SK-N-SH treated with all-trans-retinoic acid at 6 μM for 48 hours (cell line): ENCODE measurements at regions not wholly inside any gene's neighbourhood (a gene's known extent, or its start where the extent isn't known, plus 50 kb on each side); places are given as distances from the start of the nearest gene placed in this dataset.

Source experiments
- ATAC-seq: fragments of 200-7000 bp; cut with Tn5 transposase; 3 replicates; pipeline ENCODE4 v1.9.1; 2020; ENCODE audit warnings: mild to moderate bottlenecking, moderate library complexity
- ARNTL ChIP-seq: fragments of 450-650 bp; formaldehyde crosslinking; IDR thresholded peaks from 2 replicates; pipeline ENCODE4 v1.5.0; 2020; ENCODE audit warnings: low read depth, mild to moderate bottlenecking, moderate library complexity, borderline replicate concordance
- BACH2 ChIP-seq: fragments of 250-450 bp; sonication (Bioruptor Pico); IDR thresholded peaks from 2 replicates; pipeline ENCODE4 v1.9.0; 2021; ENCODE audit warnings: mild to moderate bottlenecking, borderline replicate concordance
- CSDC2 ChIP-seq: fragments of 250-450 bp; sonication (Bioruptor Pico); IDR thresholded peaks from 2 replicates; pipeline ENCODE4 v1.5.0; 2020; ENCODE audit warnings: mild to moderate bottlenecking, moderate library complexity
- ESRRG ChIP-seq: fragments of 250-450 bp; sonication (Bioruptor Pico); IDR thresholded peaks from 2 replicates; pipeline ENCODE4 v1.6.1; 2021; ENCODE audit warnings: mild to moderate bottlenecking
- GLIS3 ChIP-seq: fragments of 250-450 bp; sonication (Bioruptor Pico); IDR thresholded peaks from 2 replicates; pipeline ENCODE4 v1.5.0; 2020; ENCODE audit warnings: mild to moderate bottlenecking, moderate library complexity
- ISL1 ChIP-seq: fragments of 250-450 bp; sonication (Bioruptor Pico); IDR thresholded peaks from 2 replicates; pipeline ENCODE4 v2.1.2; 2022; ENCODE audit warnings: mild to moderate bottlenecking, moderate library complexity
- PPARA ChIP-seq: fragments of 250-450 bp; sonication (Bioruptor Pico); IDR thresholded peaks from 2 replicates; pipeline ENCODE4 v1.5.0; 2020; ENCODE audit warnings: mild to moderate bottlenecking, borderline replicate concordance
- RARB ChIP-seq: fragments of 250-450 bp; sonication (Bioruptor Pico); IDR thresholded peaks from 2 replicates; pipeline ENCODE4 v1.8.0; 2021; ENCODE audit warnings: mild to moderate bottlenecking, moderate library complexity
- SNAI2 ChIP-seq: fragments of 250-450 bp; sonication (Bioruptor Pico); IDR thresholded peaks from 2 replicates; pipeline ENCODE4 v1.5.0; 2020; ENCODE audit warnings: mild to moderate bottlenecking, moderate library complexity
- TCF4 ChIP-seq: fragments of 250-450 bp; sonication (Bioruptor Pico); IDR thresholded peaks from 2 replicates; pipeline ENCODE4 v1.8.0; 2021; ENCODE audit warnings: mild to moderate bottlenecking, moderate library complexity, borderline replicate concordance
- TOX ChIP-seq: fragments of 250-450 bp; sonication (Bioruptor Pico); IDR thresholded peaks from 2 replicates; pipeline ENCODE4 v1.8.0; 2021; ENCODE audit warnings: mild to moderate bottlenecking, moderate library complexity, borderline replicate concordance
- ZC3H10 ChIP-seq: fragments of 250-450 bp; sonication (Bioruptor Pico); IDR thresholded peaks from 2 replicates; pipeline ENCODE4 v1.5.1; 2021; ENCODE audit warnings: mild to moderate bottlenecking, moderate library complexity
- ZFP3 ChIP-seq: fragments of 250-450 bp; sonication (Bioruptor Pico); IDR thresholded peaks from 2 replicates; pipeline ENCODE4 v1.5.0; 2020; ENCODE audit warnings: mild to moderate bottlenecking, moderate library complexity
- ZFP30 ChIP-seq: fragments of 450-650 bp; formaldehyde crosslinking; IDR thresholded peaks from 2 replicates; pipeline ENCODE4 v1.5.0; 2022; ENCODE audit warnings: mild to moderate bottlenecking, moderate library complexity
- ZNF565 ChIP-seq: fragments of 450-650 bp; formaldehyde crosslinking; conservative IDR thresholded peaks from 2 replicates; pipeline ENCODE4 v1.5.0; 2020; ENCODE audit warnings: low read depth, mild to moderate bottlenecking, moderate library complexity
- ZNF70 ChIP-seq: fragments of 450-650 bp; formaldehyde crosslinking; IDR thresholded peaks from 2 replicates; pipeline ENCODE4 v1.5.0; 2020; ENCODE audit warnings: mild to moderate bottlenecking, moderate library complexity
- ZNF8 ChIP-seq: fragments of 450-650 bp; formaldehyde crosslinking; IDR thresholded peaks from 2 replicates; pipeline ENCODE4 v1.5.0; 2020; ENCODE audit warnings: mild to moderate bottlenecking, moderate library complexity
- TF ChIP-seq, protein P1 (sequence below): fragments of 250-450 bp; sonication (Bioruptor Pico); IDR thresholded peaks from 2 replicates; pipeline ENCODE4 v1.8.0; 2020; ENCODE audit warnings: mild to moderate bottlenecking, moderate library complexity, borderline replicate concordance
- TF ChIP-seq, protein P2 (sequence below): fragments of 250-450 bp; sonication (Bioruptor Pico); IDR thresholded peaks from 2 replicates; pipeline ENCODE4 v1.8.0; 2021; ENCODE audit warnings: low read depth, mild to moderate bottlenecking, moderate library complexity, borderline replicate concordance
- TF ChIP-seq, protein P3 (sequence below): fragments of 250-450 bp; sonication (Bioruptor Pico); IDR thresholded peaks from 2 replicates; pipeline ENCODE4 v1.5.1; 2020; ENCODE audit warnings: low read depth, mild to moderate bottlenecking, moderate library complexity
- TF ChIP-seq, protein P4 (sequence below): fragments of 250-450 bp; sonication (Bioruptor Pico); IDR thresholded peaks from 2 replicates; pipeline ENCODE4 v1.5.1; 2021; ENCODE audit warnings: mild to moderate bottlenecking, moderate library complexity

DNA sequence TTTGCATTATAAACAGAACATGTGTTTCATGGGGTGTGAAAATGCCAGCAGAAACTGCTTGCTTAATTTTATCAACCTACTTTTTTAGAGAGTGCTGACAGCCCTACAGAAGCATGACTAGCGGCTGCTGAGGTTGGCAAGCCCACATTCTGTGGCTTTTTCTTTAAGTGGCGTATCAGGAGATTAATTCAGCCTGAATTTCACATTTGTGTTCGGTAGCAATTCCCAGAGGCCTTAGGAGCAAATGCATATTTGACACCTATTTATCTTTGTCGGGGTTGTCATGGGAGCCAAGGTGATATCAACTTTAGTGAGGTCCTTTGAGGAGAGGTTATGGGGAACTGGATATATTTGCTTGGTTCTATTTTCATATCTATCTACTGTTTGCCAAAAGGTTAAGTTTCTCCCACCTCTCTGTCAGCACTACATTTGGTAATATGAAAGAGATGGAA is 140.9 kb downstream of the KCNJ2 start:
- no peak for ATAC-seq
- TF ChIP-seq ZFP30 (CRISPR knock-in tag) (no peak), ZNF565 (CRISPR knock-in tag) (no peak), ZNF70 (CRISPR knock-in tag) (no peak), ZC3H10 (CRISPR knock-in tag) (no peak), ARNTL (CRISPR knock-in tag) (no peak), ESRRG (CRISPR knock-in tag) (no peak)
- TF ChIP-seq, protein P1, sequence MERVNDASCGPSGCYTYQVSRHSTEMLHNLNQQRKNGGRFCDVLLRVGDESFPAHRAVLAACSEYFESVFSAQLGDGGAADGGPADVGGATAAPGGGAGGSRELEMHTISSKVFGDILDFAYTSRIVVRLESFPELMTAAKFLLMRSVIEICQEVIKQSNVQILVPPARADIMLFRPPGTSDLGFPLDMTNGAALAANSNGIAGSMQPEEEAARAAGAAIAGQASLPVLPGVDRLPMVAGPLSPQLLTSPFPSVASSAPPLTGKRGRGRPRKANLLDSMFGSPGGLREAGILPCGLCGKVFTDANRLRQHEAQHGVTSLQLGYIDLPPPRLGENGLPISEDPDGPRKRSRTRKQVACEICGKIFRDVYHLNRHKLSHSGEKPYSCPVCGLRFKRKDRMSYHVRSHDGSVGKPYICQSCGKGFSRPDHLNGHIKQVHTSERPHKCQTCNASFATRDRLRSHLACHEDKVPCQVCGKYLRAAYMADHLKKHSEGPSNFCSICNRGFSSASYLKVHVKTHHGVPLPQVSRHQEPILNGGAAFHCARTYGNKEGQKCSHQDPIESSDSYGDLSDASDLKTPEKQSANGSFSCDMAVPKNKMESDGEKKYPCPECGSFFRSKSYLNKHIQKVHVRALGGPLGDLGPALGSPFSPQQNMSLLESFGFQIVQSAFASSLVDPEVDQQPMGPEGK, result no peak
- TF ChIP-seq, protein P2, sequence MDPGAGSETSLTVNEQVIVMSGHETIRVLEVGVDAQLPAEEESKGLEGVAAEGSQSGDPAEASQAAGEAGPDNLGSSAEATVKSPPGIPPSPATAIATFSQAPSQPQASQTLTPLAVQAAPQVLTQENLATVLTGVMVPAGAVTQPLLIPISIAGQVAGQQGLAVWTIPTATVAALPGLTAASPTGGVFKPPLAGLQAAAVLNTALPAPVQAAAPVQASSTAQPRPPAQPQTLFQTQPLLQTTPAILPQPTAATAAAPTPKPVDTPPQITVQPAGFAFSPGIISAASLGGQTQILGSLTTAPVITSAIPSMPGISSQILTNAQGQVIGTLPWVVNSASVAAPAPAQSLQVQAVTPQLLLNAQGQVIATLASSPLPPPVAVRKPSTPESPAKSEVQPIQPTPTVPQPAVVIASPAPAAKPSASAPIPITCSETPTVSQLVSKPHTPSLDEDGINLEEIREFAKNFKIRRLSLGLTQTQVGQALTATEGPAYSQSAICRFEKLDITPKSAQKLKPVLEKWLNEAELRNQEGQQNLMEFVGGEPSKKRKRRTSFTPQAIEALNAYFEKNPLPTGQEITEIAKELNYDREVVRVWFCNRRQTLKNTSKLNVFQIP (CRISPR knock-in tag), result no peak
- TF ChIP-seq, protein P3, sequence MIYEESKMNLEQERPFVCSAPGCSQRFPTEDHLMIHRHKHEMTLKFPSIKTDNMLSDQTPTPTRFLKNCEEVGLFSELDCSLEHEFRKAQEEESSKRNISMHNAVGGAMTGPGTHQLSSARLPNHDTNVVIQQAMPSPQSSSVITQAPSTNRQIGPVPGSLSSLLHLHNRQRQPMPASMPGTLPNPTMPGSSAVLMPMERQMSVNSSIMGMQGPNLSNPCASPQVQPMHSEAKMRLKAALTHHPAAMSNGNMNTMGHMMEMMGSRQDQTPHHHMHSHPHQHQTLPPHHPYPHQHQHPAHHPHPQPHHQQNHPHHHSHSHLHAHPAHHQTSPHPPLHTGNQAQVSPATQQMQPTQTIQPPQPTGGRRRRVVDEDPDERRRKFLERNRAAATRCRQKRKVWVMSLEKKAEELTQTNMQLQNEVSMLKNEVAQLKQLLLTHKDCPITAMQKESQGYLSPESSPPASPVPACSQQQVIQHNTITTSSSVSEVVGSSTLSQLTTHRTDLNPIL (CRISPR knock-in tag), result no peak
- TF ChIP-seq, protein P4, sequence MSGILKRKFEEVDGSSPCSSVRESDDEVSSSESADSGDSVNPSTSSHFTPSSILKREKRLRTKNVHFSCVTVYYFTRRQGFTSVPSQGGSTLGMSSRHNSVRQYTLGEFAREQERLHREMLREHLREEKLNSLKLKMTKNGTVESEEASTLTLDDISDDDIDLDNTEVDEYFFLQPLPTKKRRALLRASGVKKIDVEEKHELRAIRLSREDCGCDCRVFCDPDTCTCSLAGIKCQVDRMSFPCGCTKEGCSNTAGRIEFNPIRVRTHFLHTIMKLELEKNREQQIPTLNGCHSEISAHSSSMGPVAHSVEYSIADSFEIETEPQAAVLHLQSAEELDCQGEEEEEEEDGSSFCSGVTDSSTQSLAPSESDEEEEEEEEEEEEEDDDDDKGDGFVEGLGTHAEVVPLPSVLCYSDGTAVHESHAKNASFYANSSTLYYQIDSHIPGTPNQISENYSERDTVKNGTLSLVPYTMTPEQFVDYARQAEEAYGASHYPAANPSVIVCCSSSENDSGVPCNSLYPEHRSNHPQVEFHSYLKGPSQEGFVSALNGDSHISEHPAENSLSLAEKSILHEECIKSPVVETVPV, result no peak

DNA sequence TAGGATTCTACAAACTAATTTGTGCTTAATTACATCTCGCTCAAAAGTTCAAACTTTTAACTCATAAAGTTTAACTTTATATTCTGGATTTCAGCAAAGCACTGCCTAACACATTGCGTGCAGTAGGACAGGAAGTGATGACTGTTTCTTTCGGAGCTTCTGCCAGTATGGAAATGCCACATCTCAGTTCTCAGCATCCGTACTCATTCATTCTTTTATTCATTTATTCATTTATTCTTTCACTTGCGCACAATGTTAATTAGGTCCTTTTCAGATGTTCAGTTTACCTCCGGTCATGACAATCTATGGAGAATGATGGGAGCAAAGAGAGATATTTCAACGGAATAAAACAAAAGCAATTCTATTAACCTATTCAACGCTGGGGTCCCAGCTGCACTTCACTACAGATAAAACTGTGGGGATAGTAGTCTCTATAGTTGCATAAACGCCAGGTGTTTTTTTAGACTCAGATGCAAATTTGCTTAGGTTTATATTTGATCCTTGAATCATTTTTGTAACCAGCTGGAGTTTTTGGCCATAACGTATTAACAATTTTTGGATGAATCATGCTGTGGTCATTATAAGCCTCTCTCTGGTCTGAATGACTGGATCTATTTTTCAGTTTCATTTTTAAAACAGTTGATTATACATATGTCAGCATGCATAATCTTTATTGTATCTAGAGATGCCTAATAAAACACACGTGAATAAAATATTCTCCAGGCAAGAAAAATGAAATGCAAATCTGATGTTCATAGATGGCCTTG is 143.9 kb downstream of the KCNJ2 start:
- no peak for TF ChIP-seq ZNF8 (CRISPR knock-in tag)
- TF ChIP-seq TCF4 (CRISPR knock-in tag), result no peak
- no peak for TF ChIP-seq ZFP3 (CRISPR knock-in tag)
- no peak for TF ChIP-seq GLIS3 (CRISPR knock-in tag)
- TF ChIP-seq ISL1 (CRISPR knock-in tag), result no peak
- no peak for TF ChIP-seq RARB (CRISPR knock-in tag)
- TF ChIP-seq CSDC2 (CRISPR knock-in tag), result no peak
- TF ChIP-seq TOX (CRISPR knock-in tag), result no peak
- no peak for TF ChIP-seq ZC3H10 (CRISPR knock-in tag)
- TF ChIP-seq, protein P3 (CRISPR knock-in tag), result no peak
- TF ChIP-seq PPARA (CRISPR knock-in tag), result no peak
- TF ChIP-seq, protein P2 (CRISPR knock-in tag), result no peak
- no peak for TF ChIP-seq SNAI2 (CRISPR knock-in tag)
- no peak for TF ChIP-seq ZFP30 (CRISPR knock-in tag)
- no peak for TF ChIP-seq ESRRG (CRISPR knock-in tag)
- ATAC-seq, result peak; percentile 58; the same call in 2 of the 3 replicates

DNA sequence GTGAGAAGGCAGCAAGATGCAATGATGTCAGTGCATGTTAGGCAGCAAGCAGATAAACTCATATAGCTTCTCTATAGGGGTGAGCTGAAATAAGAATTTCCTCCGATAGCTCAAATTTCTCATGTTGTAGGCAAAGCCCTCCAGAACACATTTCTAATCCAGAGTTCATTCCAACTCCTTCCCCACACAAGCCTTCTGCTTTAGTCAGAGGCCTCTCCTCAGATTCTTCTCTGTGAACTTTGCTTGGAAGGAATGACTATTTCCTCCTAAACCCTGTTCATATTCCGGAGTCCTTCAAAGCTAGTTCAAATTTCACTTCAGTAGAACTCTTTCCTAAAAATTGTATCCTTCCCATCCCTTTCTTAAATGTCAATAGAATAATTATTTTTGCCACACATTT is 144.8 kb downstream of the KCNJ2 start:
- TF ChIP-seq, protein P1, result no peak
- TF ChIP-seq TOX (CRISPR knock-in tag), result no peak
- TF ChIP-seq ESRRG (CRISPR knock-in tag), result no peak
- no peak for TF ChIP-seq GLIS3 (CRISPR knock-in tag)
- no peak for TF ChIP-seq ZC3H10 (CRISPR knock-in tag)
- TF ChIP-seq BACH2, result no peak
- no peak; the same call in 1 of the 3 replicates for ATAC-seq
